DOHH2 (cell line): ENCODE measurements at regions not wholly inside any gene's neighbourhood (a gene's known extent, or its start where the extent isn't known, plus 50 kb on each side); places are given as distances from the start of the nearest gene placed in this dataset.

Experiments
- EZH2phosphoT487 ChIP-seq: fragments of 200-600 bp; sonication (generic); IDR thresholded peaks from 2 replicates; pipeline ENCODE4 v1.6.1; 2017; ENCODE audit warnings: borderline replicate concordance, mild to moderate bottlenecking, antibody characterized with exemption, low read length, moderate library complexity, mixed read lengths
- TF ChIP-seq, protein P1 (sequence below): fragments of 200-600 bp; sonication (generic); IDR thresholded peaks from one replicate; pipeline ENCODE4 v1.5.1; 2014; ENCODE audit warnings: antibody characterized with exemption, mild to moderate bottlenecking, low read depth, low read length; ENCODE audit not compliant: poor library complexity, severe bottlenecking

DNA sequence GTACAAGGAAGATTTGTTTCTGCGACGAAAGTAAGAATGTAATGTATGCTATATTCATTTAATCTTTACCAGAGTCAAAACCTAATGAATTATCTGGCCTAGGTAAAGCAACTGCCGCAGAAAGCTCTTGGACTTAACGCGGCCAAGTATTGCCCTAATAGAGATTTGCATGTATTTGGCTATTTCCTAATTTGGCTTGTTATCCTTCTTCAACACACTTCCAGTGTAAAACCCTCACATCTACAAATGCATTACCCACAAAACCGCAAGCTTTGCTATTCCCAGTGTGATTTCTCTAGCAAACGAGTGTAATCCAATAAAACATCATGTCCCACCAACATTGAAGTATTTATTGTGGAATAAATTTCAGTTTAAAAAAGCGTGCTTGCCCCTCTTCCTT lies 123.8 kb upstream of the LMO4 start:
- TF ChIP-seq, protein P1, sequence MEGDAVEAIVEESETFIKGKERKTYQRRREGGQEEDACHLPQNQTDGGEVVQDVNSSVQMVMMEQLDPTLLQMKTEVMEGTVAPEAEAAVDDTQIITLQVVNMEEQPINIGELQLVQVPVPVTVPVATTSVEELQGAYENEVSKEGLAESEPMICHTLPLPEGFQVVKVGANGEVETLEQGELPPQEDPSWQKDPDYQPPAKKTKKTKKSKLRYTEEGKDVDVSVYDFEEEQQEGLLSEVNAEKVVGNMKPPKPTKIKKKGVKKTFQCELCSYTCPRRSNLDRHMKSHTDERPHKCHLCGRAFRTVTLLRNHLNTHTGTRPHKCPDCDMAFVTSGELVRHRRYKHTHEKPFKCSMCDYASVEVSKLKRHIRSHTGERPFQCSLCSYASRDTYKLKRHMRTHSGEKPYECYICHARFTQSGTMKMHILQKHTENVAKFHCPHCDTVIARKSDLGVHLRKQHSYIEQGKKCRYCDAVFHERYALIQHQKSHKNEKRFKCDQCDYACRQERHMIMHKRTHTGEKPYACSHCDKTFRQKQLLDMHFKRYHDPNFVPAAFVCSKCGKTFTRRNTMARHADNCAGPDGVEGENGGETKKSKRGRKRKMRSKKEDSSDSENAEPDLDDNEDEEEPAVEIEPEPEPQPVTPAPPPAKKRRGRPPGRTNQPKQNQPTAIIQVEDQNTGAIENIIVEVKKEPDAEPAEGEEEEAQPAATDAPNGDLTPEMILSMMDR: no peak
- no peak for TF ChIP-seq EZH2phosphoT487
